C4-2B (cell line): ENCODE measurements at regions not wholly inside any gene's neighbourhood (a gene's known extent, or its start where the extent isn't known, plus 50 kb on each side); places are given as distances from the start of the nearest gene placed in this dataset.

Experiments
- H3K27ac ChIP-seq: fragments of 450-650 bp; 2 replicates; pipeline ENCODE4 v1.5.1; 2017
- CTCF ChIP-seq: fragments of 450-650 bp; conservative IDR thresholded peaks from 2 replicates; pipeline ENCODE4 v1.5.1; 2017; ENCODE audit warnings: mild to moderate bottlenecking
- ZFX ChIP-seq: fragments of 450-650 bp; IDR thresholded peaks from 2 replicates; pipeline ENCODE4 v1.6.1; 2017

GRCh38 chr2:236851187-236851586, 234.5 kb upstream of the COPS8 start:
- H3K27ac ChIP-seq, result no peak overlapping the region
- no peak for TF ChIP-seq ZFX
- no peak for TF ChIP-seq CTCF

- H3K27ac ChIP-seq, result no peak overlapping the region
- no peak for TF ChIP-seq CTCF
- no peak for TF ChIP-seq ZFX
Measured at GRCh38 chr2:236852100-236852976, 233.4 kb upstream of the COPS8 start.

GRCh38 chr2:236852977-236853374, 232.7 kb upstream of the COPS8 start:
- TF ChIP-seq ZFX (no peak), CTCF (no peak)
- no peak overlapping the region for H3K27ac ChIP-seq

GRCh38 chr2:236853585-236854051, 232.1 kb upstream of the COPS8 start:
- no peak for TF ChIP-seq ZFX
- TF ChIP-seq CTCF, result no peak
- no peak overlapping the region for H3K27ac ChIP-seq

- no peak overlapping the region for H3K27ac ChIP-seq
Measured at GRCh38 chr2:236855176-236855865, 230.4 kb upstream of the COPS8 start.

GRCh38 chr2:236855866-236856847, 229.5 kb upstream of the COPS8 start:
- H3K27ac ChIP-seq, result no peak overlapping the region
- TF ChIP-seq CTCF (no peak), ZFX (no peak)

More at GRCh38 chr2:236855176-236855865, 230.4 kb upstream of the COPS8 start:
- TF ChIP-seq ZFX, result no peak
- no peak for TF ChIP-seq CTCF
